PFSK-1 (cell line): ENCODE measurements at regions not wholly inside any gene's neighbourhood (a gene's known extent, or its start where the extent isn't known, plus 50 kb on each side); places are given as distances from the start of the nearest gene placed in this dataset.

Source experiments
- FOXP2 ChIP-seq: optimal IDR thresholded peaks from 2 replicates; pipeline ENCODE3; 2011; ENCODE audit warnings: borderline replicate concordance, control low read depth, inconsistent platforms; ENCODE audit not compliant: insufficient read depth; ENCODE audit errors: extremely low read length, extremely low read depth
- POLR2AphosphoS5 ChIP-seq: IDR thresholded peaks from 2 replicates; pipeline ENCODE4 v1.6.1; 2012; ENCODE audit warnings: low read depth, mild to moderate bottlenecking, control low read depth, low read length, moderate library complexity
- SIN3A ChIP-seq: IDR thresholded peaks from 2 replicates; pipeline ENCODE4 v1.6.1; 2012; ENCODE audit warnings: mild to moderate bottlenecking, low read length, moderate library complexity, borderline replicate concordance; ENCODE audit not compliant: insufficient read depth
- TAF1 ChIP-seq: IDR thresholded peaks from 2 replicates; pipeline ENCODE4 v1.6.1; 2012; ENCODE audit warnings: low read length, control low read depth, borderline replicate concordance; ENCODE audit not compliant: insufficient read depth
- TF ChIP-seq, protein P1 (sequence below), 2 experiments: IDR thresholded peaks; 2 replicates each; pipeline versions ENCODE4 v1.6.1 to v1.8.0; 2011 to 2012; ENCODE audit warnings: low read depth in 2 of 2, low read length in 2 of 2, control low read depth in 1 of 2, inconsistent platforms in 1 of 2, mild to moderate bottlenecking in 1 of 2, moderate library complexity in 1 of 2; ENCODE audit not compliant: insufficient read depth in 1 of 2

DNA sequence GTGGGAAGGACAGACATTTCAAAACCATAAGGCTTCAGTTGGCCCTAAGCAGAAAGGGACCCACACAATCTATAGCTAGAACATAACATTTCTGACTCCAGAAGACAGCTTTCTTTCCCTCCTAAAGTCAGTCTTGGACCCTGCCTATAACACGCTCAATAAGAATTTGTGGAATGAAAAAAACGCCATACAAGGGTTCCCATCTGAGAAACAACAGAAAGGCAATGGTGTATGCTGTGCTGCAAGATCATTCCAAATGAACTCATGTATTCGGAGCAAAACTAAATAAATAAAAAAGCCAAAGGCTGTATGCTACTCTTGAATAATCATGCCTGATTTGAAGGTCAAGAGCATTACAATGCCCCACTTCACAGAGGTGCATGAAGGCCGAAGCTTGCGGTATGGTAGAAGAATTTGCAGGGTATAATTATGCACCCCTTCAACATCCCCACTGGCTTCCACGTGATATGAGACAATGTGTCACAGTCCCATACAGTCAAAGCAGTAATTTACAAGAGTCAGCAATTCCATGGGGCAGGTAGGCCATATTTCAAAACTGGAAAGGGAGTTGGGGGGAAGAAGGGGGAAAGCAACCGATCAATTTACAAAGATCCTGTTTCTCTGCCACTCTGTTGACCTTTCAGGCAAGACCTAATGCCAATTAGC is 61.4 kb upstream of the SLC14A2 start:
- TF ChIP-seq SIN3A (no peak), POLR2AphosphoS5 (no peak), TAF1 (no peak), FOXP2 (no peak)
- TF ChIP-seq, protein P1, sequence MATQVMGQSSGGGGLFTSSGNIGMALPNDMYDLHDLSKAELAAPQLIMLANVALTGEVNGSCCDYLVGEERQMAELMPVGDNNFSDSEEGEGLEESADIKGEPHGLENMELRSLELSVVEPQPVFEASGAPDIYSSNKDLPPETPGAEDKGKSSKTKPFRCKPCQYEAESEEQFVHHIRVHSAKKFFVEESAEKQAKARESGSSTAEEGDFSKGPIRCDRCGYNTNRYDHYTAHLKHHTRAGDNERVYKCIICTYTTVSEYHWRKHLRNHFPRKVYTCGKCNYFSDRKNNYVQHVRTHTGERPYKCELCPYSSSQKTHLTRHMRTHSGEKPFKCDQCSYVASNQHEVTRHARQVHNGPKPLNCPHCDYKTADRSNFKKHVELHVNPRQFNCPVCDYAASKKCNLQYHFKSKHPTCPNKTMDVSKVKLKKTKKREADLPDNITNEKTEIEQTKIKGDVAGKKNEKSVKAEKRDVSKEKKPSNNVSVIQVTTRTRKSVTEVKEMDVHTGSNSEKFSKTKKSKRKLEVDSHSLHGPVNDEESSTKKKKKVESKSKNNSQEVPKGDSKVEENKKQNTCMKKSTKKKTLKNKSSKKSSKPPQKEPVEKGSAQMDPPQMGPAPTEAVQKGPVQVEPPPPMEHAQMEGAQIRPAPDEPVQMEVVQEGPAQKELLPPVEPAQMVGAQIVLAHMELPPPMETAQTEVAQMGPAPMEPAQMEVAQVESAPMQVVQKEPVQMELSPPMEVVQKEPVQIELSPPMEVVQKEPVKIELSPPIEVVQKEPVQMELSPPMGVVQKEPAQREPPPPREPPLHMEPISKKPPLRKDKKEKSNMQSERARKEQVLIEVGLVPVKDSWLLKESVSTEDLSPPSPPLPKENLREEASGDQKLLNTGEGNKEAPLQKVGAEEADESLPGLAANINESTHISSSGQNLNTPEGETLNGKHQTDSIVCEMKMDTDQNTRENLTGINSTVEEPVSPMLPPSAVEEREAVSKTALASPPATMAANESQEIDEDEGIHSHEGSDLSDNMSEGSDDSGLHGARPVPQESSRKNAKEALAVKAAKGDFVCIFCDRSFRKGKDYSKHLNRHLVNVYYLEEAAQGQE (IDR thresholded peaks at IDR 0.05; ENCODE audit: insufficient read depth in 1 of 2, low read depth in 2 of 2, low read length in 2 of 2): no peak

DNA sequence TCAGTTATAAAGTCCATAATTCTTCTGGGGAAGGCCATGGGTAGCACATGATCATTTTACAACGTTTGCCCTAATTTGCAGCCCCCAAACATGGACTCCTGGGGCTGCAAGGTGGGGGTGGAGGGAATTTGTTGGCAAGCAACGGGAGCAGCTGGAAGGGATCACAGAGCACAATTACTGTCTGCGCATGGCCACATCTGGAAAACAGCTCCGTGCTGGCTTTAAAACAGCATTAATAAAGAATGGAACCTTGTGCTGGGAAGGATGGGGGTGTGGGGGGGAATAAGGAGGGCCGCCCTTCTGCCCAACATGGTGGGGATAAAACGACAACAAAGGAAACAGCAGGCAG is 60.9 kb upstream of the SLC14A2 start:
- no peak for TF ChIP-seq SIN3A
- TF ChIP-seq TAF1: no peak
- TF ChIP-seq, protein P1 (IDR thresholded peaks at IDR 0.05; ENCODE audit: insufficient read depth in 1 of 2, low read depth in 2 of 2, low read length in 2 of 2): no peak

DNA sequence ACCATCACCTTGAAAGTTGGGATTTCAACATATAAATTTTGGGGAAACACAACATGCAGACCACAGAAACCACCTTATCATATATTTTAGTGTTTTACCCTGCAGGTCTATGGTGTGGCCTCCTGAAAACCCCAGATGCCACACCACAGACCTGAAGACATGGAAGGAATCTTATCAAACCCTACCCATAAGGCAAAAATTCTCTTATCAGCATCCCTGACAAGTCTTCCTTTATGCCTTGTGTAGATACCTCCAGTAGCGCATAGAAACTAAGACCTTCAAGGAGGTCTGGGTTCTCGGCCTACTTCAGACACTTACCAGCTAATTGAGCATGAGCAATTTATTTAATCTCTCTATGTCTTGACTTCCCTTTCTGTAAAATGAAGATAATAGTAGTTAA is 59.1 kb upstream of the SLC14A2 start:
- TF ChIP-seq, protein P1 (IDR thresholded peaks at IDR 0.05; ENCODE audit: insufficient read depth in 1 of 2, low read depth in 2 of 2, low read length in 2 of 2): no peak
- no peak for TF ChIP-seq SIN3A
- TF ChIP-seq FOXP2: no peak
- no peak for TF ChIP-seq TAF1
- TF ChIP-seq POLR2AphosphoS5: no peak

DNA sequence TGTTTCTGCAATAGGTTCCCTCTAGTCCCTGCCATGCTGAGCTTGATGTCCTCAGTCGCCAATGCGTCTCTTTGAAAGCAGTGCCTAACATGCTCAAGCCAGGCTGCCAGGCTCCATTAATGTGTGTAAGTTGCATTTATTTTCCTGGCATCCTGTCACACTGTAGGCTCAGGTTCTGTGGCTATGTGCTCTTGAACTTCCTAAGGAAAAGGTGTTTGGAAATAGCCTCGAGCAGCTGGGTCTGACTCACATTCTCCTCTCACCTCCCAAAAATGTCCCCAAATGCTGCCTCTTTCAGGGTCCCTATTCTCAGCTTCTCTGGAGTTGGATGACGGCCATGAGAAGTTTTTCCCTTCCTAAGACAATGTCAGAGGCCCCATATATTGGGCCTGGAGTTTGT is 58.0 kb upstream of the SLC14A2 start:
- TF ChIP-seq POLR2AphosphoS5: no peak
- no peak for TF ChIP-seq TAF1
- TF ChIP-seq, protein P1 (IDR thresholded peaks at IDR 0.05; ENCODE audit: insufficient read depth in 1 of 2, low read depth in 2 of 2, low read length in 2 of 2): no peak
- TF ChIP-seq FOXP2: no peak
- no peak for TF ChIP-seq SIN3A

DNA sequence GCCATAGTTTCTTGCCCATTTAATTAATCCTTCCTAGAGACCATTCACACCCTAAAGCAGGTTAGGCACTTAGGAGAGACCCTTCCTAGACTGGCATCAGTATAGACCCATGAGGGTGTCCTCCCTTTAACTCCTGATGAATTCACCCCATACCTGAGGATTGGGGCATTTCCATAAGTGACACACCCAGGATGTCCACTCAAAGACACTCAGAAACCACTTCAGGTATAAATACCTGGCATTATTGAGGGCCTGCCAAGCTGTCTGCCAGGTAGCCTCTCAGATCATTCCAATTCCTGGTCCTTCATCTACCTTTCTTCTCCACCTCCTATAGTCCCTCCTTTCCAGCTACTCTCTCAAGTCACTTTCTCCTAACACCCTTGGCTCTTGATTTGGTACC is 57.5 kb upstream of the SLC14A2 start:
- TF ChIP-seq FOXP2: no peak
- no peak for TF ChIP-seq SIN3A
- TF ChIP-seq, protein P1 (IDR thresholded peaks at IDR 0.05; ENCODE audit: insufficient read depth in 1 of 2, low read depth in 2 of 2, low read length in 2 of 2): no peak
- no peak for TF ChIP-seq TAF1
- TF ChIP-seq POLR2AphosphoS5: no peak
